ENCODE measurements at regions not wholly inside any gene's neighbourhood (a gene's known extent, or its start where the extent isn't known, plus 50 kb on each side); places are given as distances from the start of the nearest gene placed in this dataset.
A peak's percentile ranks its signal among the peaks of the same experiment; 100 is the strongest.
"Not testable (repeated sequence)": the region's sequence is repeated elsewhere in the genome, so short reads cannot be mapped to it uniquely, and the experiment has no call there.

DNA sequence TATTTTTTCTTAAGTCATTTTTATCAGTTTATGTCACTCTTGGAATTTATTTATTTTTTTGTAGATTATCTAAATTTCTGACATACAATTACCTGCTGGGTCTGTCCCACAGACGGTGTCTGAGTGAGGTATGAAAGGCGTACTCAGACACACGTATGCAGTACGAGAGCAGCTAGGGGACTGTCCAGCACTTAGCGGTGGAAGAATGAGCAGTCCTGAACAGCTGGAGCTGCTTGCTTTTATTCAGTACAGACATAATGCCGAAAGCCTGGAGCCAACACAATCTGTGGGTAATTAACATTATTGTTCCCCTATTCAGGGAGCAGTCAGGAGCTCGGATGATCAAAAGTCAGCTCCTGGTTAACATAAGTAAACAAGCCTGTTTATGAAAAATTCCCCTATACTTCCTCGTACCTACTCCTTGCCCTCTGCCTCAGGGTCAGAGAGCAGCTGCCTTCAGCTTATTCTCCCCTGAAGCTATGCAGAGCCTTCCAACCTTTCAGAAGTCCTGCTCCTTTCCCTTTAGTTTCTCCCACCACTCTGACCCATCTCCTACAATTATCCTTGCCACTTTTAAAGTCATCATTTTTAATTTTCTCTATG is 488.0 kb upstream of the POM121L12 start:
- in situ Hi-C loops (cut with HindIII; ENCODE audit: low sequenced_read_pairs) = no loop called here
- DNase-seq (ENCODE audit: low read depth, low spot score) = no peak
- H3K4me3 ChIP-seq (ENCODE audit: low read depth, low read length) = no peak overlapping the region
- TF ChIP-seq, protein P1, sequence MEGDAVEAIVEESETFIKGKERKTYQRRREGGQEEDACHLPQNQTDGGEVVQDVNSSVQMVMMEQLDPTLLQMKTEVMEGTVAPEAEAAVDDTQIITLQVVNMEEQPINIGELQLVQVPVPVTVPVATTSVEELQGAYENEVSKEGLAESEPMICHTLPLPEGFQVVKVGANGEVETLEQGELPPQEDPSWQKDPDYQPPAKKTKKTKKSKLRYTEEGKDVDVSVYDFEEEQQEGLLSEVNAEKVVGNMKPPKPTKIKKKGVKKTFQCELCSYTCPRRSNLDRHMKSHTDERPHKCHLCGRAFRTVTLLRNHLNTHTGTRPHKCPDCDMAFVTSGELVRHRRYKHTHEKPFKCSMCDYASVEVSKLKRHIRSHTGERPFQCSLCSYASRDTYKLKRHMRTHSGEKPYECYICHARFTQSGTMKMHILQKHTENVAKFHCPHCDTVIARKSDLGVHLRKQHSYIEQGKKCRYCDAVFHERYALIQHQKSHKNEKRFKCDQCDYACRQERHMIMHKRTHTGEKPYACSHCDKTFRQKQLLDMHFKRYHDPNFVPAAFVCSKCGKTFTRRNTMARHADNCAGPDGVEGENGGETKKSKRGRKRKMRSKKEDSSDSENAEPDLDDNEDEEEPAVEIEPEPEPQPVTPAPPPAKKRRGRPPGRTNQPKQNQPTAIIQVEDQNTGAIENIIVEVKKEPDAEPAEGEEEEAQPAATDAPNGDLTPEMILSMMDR (IDR thresholded peaks at IDR 0.05; ENCODE audit: low read depth, low read length) = no peak

DNA sequence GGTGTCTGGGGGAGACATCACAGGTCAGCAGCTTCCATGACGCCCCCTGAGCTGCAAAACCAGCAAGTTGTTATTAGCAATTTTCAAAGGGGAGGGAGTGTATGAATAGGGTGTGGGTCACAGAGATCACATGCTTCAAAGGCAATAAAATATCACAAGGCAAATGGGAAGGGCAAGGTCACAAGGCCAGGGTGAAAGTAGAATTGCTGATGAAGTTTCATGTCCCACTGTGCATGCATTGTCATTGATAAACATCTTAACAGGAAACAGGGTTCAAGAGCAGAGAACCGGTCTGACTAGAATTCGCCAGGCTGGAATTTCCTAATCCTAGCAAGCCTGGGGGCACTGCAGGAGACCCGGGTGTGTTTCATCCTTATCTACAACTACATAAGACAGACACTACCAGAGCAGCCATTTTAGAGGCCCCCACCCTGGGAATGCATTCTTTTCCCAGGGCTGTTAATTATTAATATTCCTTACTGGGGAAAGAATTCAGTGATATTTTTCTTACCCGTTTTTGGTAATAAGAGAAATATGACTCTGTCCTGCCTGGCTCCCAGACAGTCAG is 494.2 kb upstream of the POM121L12 start:
- DNase-seq (ENCODE audit: low read depth, low spot score); H3K4me3 ChIP-seq (ENCODE audit: low read depth, low read length); in situ Hi-C loops (cut with HindIII; ENCODE audit: low sequenced_read_pairs): not testable (repeated sequence)

DNA sequence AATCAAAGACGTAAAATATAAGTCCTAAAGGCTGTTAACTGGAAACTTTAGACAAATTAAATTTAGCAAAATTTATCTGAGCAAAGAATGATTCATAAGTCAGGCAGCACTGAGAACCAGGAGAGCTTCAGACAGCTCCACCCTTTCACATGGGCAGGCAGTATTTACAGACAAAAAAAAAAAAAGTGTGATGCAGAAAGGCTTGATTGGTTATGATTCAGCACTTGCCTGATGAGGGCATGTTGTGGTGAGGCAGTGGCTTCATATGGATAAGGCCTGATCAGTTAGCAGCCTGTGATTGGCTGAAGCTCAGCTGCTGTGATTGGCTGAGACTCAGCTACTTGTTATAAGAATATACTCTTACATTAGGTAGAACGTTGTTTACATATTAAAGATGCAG is 495.4 kb upstream of the POM121L12 start:
- TF ChIP-seq, protein P1 (IDR thresholded peaks at IDR 0.05; ENCODE audit: low read depth, low read length) = no peak
- peak; percentile 25 for DNase-seq (ENCODE audit: low read depth, low spot score)
- no peak overlapping the region for H3K4me3 ChIP-seq (ENCODE audit: low read depth, low read length)
- in situ Hi-C loops (cut with HindIII; ENCODE audit: low sequenced_read_pairs) = no loop called here

DNA sequence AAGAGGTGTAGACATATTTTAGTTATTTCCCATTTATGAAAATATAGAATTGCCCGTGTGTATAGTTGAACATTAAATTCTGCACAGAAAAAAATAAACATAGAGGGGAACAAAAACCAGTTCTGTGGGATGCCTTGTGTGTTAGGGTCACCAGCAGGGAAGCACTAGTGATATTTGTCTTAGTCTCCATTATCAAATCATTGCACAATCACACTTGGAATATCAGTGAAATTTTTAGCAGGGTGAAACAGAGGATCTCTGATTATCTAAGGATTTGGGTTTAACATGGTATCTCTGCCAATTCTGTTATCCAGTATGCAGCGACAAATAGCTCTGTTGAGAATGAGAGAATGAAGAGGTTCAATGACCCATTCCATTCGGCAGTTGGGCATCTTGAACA is 496.0 kb upstream of the POM121L12 start:
- no peak for DNase-seq (ENCODE audit: low read depth, low spot score)
- TF ChIP-seq, protein P1 (IDR thresholded peaks at IDR 0.05; ENCODE audit: low read depth, low read length) = no peak
- H3K4me3 ChIP-seq (ENCODE audit: low read depth, low read length) = no peak overlapping the region
- in situ Hi-C loops (cut with HindIII; ENCODE audit: low sequenced_read_pairs) = no loop called here

DNA sequence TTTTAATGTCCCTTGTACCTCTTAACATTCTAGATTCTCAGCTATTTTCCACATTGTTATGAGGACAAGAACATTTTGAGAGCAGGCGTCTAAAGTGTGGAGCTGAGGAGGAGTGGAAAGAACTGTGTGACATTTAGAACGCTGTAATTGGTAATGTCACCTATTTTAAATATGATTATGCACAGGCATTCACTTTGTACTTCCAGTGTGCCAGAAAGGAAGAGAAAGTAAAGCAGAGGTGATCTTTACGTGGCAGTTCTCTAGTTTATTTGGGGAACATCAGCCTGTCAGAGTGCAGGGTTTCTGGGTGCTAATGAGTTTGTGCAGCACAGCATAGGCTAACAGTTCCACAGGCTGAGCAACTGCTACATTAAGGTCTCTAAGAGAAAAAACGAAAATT is 498.4 kb upstream of the POM121L12 start:
- in situ Hi-C loops (cut with HindIII; ENCODE audit: low sequenced_read_pairs) = no loop called here
- no peak overlapping the region for H3K4me3 ChIP-seq (ENCODE audit: low read depth, low read length)
- DNase-seq (ENCODE audit: low read depth, low spot score) = no peak

DNA sequence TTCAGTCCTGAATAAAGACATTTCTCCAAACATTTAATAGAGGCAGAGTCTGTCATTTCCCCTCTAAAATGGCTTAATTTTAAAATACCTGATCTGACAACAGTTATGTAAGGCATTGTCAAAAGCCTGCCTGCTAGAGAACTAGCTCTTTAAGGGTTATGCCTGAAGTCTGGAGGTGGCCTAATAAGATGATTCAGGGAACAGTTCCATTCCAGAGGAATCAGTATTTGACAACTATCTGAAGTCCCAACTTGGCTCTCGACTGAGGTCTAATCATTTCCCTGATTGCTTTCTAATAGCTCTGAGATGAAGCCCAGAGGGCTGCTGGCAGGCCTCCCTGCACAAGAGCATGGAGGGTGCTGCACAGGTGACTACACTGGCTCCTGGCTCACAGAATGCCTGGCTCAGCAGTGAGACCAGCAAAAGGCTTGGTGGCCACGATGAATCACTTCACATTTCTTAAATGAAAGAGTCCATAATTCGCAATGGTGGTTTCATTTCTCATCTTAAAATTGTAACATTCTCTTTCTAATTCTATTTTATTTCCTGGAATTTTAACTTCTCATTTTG is 509.6 kb upstream of the POM121L12 start:
- DNase-seq (ENCODE audit: low read depth, low spot score) = no peak
- in situ Hi-C loops (cut with HindIII; ENCODE audit: low sequenced_read_pairs) = no loop called here
- TF ChIP-seq, protein P1 (IDR thresholded peaks at IDR 0.05; ENCODE audit: low read depth, low read length) = no peak
- H3K4me3 ChIP-seq (ENCODE audit: low read depth, low read length) = no peak overlapping the region

More for the DNA sequence above, 498.4 kb upstream of the POM121L12 start:
- TF ChIP-seq, protein P1 (IDR thresholded peaks at IDR 0.05; ENCODE audit: low read depth, low read length) = no peak

DNA sequence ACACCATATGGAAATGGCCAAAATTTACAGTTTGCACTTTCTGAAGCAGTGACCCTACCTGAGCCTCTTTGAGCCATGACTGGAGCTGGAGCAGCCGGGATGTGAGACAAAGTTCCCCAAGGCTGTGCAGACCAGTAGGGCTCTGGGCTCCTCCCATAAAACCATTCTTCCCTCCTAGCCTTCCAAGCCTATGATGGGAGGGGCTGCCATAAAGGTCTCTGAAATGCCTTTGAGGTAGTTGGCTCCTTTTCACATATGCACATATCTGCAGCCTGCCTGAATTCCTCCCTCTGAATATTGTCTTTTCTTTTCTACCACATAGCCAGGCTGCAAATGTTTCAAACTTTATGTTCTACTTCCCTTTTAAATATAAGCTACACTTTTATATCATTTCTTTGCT is 516.6 kb upstream of the POM121L12 start:
- TF ChIP-seq, protein P1 (IDR thresholded peaks at IDR 0.05; ENCODE audit: low read depth, low read length) = no peak
- no peak for DNase-seq (ENCODE audit: low read depth, low spot score)
- in situ Hi-C loops (cut with HindIII; ENCODE audit: low sequenced_read_pairs) = no loop called here
- no peak overlapping the region for H3K4me3 ChIP-seq (ENCODE audit: low read depth, low read length)
